ENCODE measurements at regions not wholly inside any gene's neighbourhood (a gene's known extent, or its start where the extent isn't known, plus 50 kb on each side); places are given as distances from the start of the nearest gene placed in this dataset.
A peak's percentile ranks its signal among the peaks of the same experiment; 100 is the strongest.

DNA sequence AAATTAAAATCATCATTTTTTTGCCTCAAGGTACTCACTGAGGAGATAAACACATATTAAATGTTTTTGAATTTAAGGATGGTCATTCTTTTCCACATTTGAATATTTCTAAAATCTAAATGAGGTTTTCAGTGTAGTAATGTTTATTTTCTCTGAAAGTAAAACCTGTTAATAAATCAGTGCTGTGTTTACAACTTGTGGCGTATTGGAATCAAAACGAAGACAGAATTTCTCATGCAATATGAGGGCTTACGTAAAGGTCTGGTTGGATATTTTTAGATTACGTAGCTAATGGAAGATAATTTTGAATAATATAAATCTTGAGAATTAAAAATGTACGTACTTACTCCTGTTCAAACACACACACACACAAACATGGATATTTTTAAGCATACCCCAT is 106.8 kb upstream of the LUZP2 start:
- TF ChIP-seq CTCF (IDR thresholded peaks at IDR 0.05; ENCODE audit: insufficient read depth, low read depth, low read length) = no peak
- no peak for TF ChIP-seq EZH2 (IDR thresholded peaks at IDR 0.05; ENCODE audit: insufficient read depth, low read length)
- no peak overlapping the region for H3K4me3 Mint-ChIP-seq (ENCODE audit: unreplicated experiment)
- H3K36me3 Mint-ChIP-seq (ENCODE audit: low read depth, unreplicated experiment) = no peaks in the 10 kb centered on the region
- no peak overlapping the region for H3K27ac Mint-ChIP-seq (ENCODE audit: unreplicated experiment)
- H3K4me1 ChIP-seq (ENCODE audit: insufficient read depth, low read length) = no peaks in the 10 kb centered on the region
- no peaks in the 10 kb centered on the region for H4K20me1 ChIP-seq (ENCODE audit: insufficient read depth, low read length)
- H3K4me3 ChIP-seq (ENCODE audit: insufficient read depth, low read depth, low read length) = no peak overlapping the region
- no peaks in the 10 kb centered on the region for H3K36me3 ChIP-seq (ENCODE audit: insufficient read depth, low read length)
- no peak overlapping the region for H3K4me2 ChIP-seq (ENCODE audit: low read length)
- H3K9me3 ChIP-seq (ENCODE audit: insufficient read depth, low read depth, low read length) = no peaks in the 10 kb centered on the region
- no peaks in the 10 kb centered on the region for H3K79me2 ChIP-seq (ENCODE audit: insufficient read depth, low read length)
- no peaks in the 10 kb centered on the region for H3K27me3 Mint-ChIP-seq (ENCODE audit: low read depth, unreplicated experiment)
- H3K27ac ChIP-seq (ENCODE audit: low read depth, low read length) = no peak overlapping the region
- H3K9me3 Mint-ChIP-seq (ENCODE audit: unreplicated experiment) = no peaks in the 10 kb centered on the region
- no peak overlapping the region for H3K9ac ChIP-seq (ENCODE audit: low read length)
- no peaks in the 10 kb centered on the region for H3K27me3 ChIP-seq (ENCODE audit: insufficient read depth, low read length)
- no peaks in the 10 kb centered on the region for H3K4me1 Mint-ChIP-seq (ENCODE audit: low read depth, unreplicated experiment)
- H2AFZ ChIP-seq (ENCODE audit: low read depth, low read length) = no peak overlapping the region
- no peak for DNase-seq (ENCODE audit: low read depth)
- FAIRE-seq = no peak

GRCh38 chr11:24390762-24391161 is 106.1 kb upstream of the LUZP2 start:
- no peaks in the 10 kb centered on the region for H3K9me3 Mint-ChIP-seq (ENCODE audit: unreplicated experiment)
- Histone ChIP-seq H3K4me3 (ENCODE audit: insufficient read depth, low read depth, low read length) (no peak overlapping the region), H3K27me3 (ENCODE audit: insufficient read depth, low read length) (no peaks in the 10 kb centered on the region), H3K9ac (ENCODE audit: low read length) (no peak overlapping the region), H3K36me3 (ENCODE audit: insufficient read depth, low read length) (no peaks in the 10 kb centered on the region), H3K27ac (ENCODE audit: low read depth, low read length) (no peak overlapping the region), H3K4me1 (ENCODE audit: insufficient read depth, low read length) (no peaks in the 10 kb centered on the region), H3K79me2 (ENCODE audit: insufficient read depth, low read length) (no peaks in the 10 kb centered on the region), H3K9me3 (ENCODE audit: insufficient read depth, low read depth, low read length) (no peaks in the 10 kb centered on the region), H2AFZ (ENCODE audit: low read depth, low read length) (no peak overlapping the region), H4K20me1 (ENCODE audit: insufficient read depth, low read length) (no peaks in the 10 kb centered on the region), H3K4me2 (ENCODE audit: low read length) (no peak overlapping the region)
- H3K27me3 Mint-ChIP-seq (ENCODE audit: low read depth, unreplicated experiment) = no peaks in the 10 kb centered on the region
- H3K4me1 Mint-ChIP-seq (ENCODE audit: low read depth, unreplicated experiment) = no peaks in the 10 kb centered on the region
- H3K36me3 Mint-ChIP-seq (ENCODE audit: low read depth, unreplicated experiment) = no peaks in the 10 kb centered on the region
- DNase-seq (ENCODE audit: low read depth) (no peak), FAIRE-seq (no peak)
- no peak overlapping the region for H3K27ac Mint-ChIP-seq (ENCODE audit: unreplicated experiment)
- no peak for TF ChIP-seq CTCF (IDR thresholded peaks at IDR 0.05; ENCODE audit: insufficient read depth, low read depth, low read length)
- TF ChIP-seq EZH2 (IDR thresholded peaks at IDR 0.05; ENCODE audit: insufficient read depth, low read length) = no peak
- H3K4me3 Mint-ChIP-seq (ENCODE audit: unreplicated experiment) = no peak overlapping the region

GRCh38 chr11:24391167-24391566 is 105.7 kb upstream of the LUZP2 start:
- no peaks in the 10 kb centered on the region for H3K36me3 Mint-ChIP-seq (ENCODE audit: low read depth, unreplicated experiment)
- H3K27ac Mint-ChIP-seq (ENCODE audit: unreplicated experiment) = no peak overlapping the region
- H4K20me1 ChIP-seq (ENCODE audit: insufficient read depth, low read length) = no peaks in the 10 kb centered on the region
- no peaks in the 10 kb centered on the region for H3K9me3 ChIP-seq (ENCODE audit: insufficient read depth, low read depth, low read length)
- no peaks in the 10 kb centered on the region for H3K27me3 Mint-ChIP-seq (ENCODE audit: low read depth, unreplicated experiment)
- FAIRE-seq = no peak
- H3K36me3 ChIP-seq (ENCODE audit: insufficient read depth, low read length) = no peaks in the 10 kb centered on the region
- peak; percentile 66 for DNase-seq (ENCODE audit: low read depth)
- TF ChIP-seq EZH2 (IDR thresholded peaks at IDR 0.05; ENCODE audit: insufficient read depth, low read length) = no peak
- no peak for TF ChIP-seq CTCF (IDR thresholded peaks at IDR 0.05; ENCODE audit: insufficient read depth, low read depth, low read length)
- no peaks in the 10 kb centered on the region for H3K79me2 ChIP-seq (ENCODE audit: insufficient read depth, low read length)
- H3K4me1 ChIP-seq (ENCODE audit: insufficient read depth, low read length) = no peaks in the 10 kb centered on the region
- H3K4me3 ChIP-seq (ENCODE audit: insufficient read depth, low read depth, low read length) = no peak overlapping the region
- no peaks in the 10 kb centered on the region for H3K27me3 ChIP-seq (ENCODE audit: insufficient read depth, low read length)
- H3K27ac ChIP-seq (ENCODE audit: low read depth, low read length) = no peak overlapping the region
- no peak overlapping the region for H3K9ac ChIP-seq (ENCODE audit: low read length)
- no peak overlapping the region for H3K4me3 Mint-ChIP-seq (ENCODE audit: unreplicated experiment)
- no peak overlapping the region for H3K4me2 ChIP-seq (ENCODE audit: low read length)
- no peak overlapping the region for H2AFZ ChIP-seq (ENCODE audit: low read depth, low read length)
- no peaks in the 10 kb centered on the region for H3K9me3 Mint-ChIP-seq (ENCODE audit: unreplicated experiment)
- H3K4me1 Mint-ChIP-seq (ENCODE audit: low read depth, unreplicated experiment) = no peaks in the 10 kb centered on the region
